OCI-LY7 (cell line): ENCODE measurements at regions not wholly inside any gene's neighbourhood (a gene's known extent, or its start where the extent isn't known, plus 50 kb on each side); places are given as distances from the start of the nearest gene placed in this dataset.

ENCODE experiments used
- CTCF ChIP-seq: fragments of 200-600 bp; sonication (generic); conservative IDR thresholded peaks from 2 replicates; pipeline ENCODE4 v1.5.1; 2014; ENCODE audit warnings: mild to moderate bottlenecking, antibody characterized with exemption, low read length, moderate library complexity, mixed read lengths
- EZH2phosphoT487 ChIP-seq: fragments of 200-600 bp; sonication (generic); IDR thresholded peaks from 2 replicates; pipeline ENCODE4 v1.6.1; 2018; ENCODE audit warnings: low read depth, borderline replicate concordance, mild to moderate bottlenecking, mixed run types, antibody characterized with exemption, low read length, moderate library complexity, mixed read lengths

- TF ChIP-seq CTCF (no peak), EZH2phosphoT487 (no peak)
Observed at GRCh38 chr4:27387711-27388110, 527.1 kb downstream of the STIM2 start.
